ENCODE measurements at regions not wholly inside any gene's neighbourhood (a gene's known extent, or its start where the extent isn't known, plus 50 kb on each side); places are given as distances from the start of the nearest gene placed in this dataset.

- no peaks in the 10 kb centered on the region for H3K36me3 ChIP-seq (ENCODE audit: control insufficient read depth in 4 of 4, insufficient read depth in 3 of 4, low read depth in 1 of 4, low read length in 3 of 4)
- peaks cover 0 to 5% (median 0%) of the 10 kb centered on the region in 4 donors for H3K4me1 ChIP-seq (ENCODE audit: control insufficient read depth in 4 of 4, insufficient read depth in 4 of 4, low read length in 3 of 4)
- H3K27ac ChIP-seq (ENCODE audit: low read depth in 1 of 2, low read length in 2 of 2): no peak overlapping the region
- no peaks in the 10 kb centered on the region for H3K9me3 ChIP-seq (ENCODE audit: control insufficient read depth in 4 of 4, low read length in 3 of 4)
- WGBS: 75% methylated on average over 4 of the region's 4 CpGs
- no peak overlapping the region for H3K9ac ChIP-seq (ENCODE audit: low read depth in 1 of 2, low read length in 2 of 2)
- no peak for DNase-seq (ENCODE audit: low spot score)
- no peaks in the 10 kb centered on the region for H3K27me3 ChIP-seq (ENCODE audit: control insufficient read depth in 4 of 4, insufficient read depth in 4 of 4, low read length in 3 of 4)
- TF ChIP-seq HNF4A (conservative IDR thresholded peaks at IDR 0.05): no peak
- TF ChIP-seq GABPA (IDR thresholded peaks at IDR 0.05 in 1 of 2, conservative IDR thresholded peaks at IDR 0.05 in 1 of 2): no peak
- TF ChIP-seq EGR1 (IDR thresholded peaks at IDR 0.05; ENCODE audit: low read depth in 2 of 2): no peak
- TF ChIP-seq ATF3 (IDR thresholded peaks at IDR 0.05): no peak
- TF ChIP-seq YY1 (IDR thresholded peaks at IDR 0.05): no peak
- TF ChIP-seq RXRA (IDR thresholded peaks at IDR 0.05): no peak
- TF ChIP-seq NR2F2 (IDR thresholded peaks at IDR 0.05): no peak
- no peak for TF ChIP-seq MAX (IDR thresholded peaks at IDR 0.05)
- no peak for TF ChIP-seq REST (IDR thresholded peaks at IDR 0.05)
- no peak for TF ChIP-seq HNF4G (IDR thresholded peaks at IDR 0.05)
- TF ChIP-seq CTCF (IDR thresholded peaks at IDR 0.05; ENCODE audit: low read depth, low read length, missing input control): no peak
- no peak for TF ChIP-seq JUND (IDR thresholded peaks at IDR 0.05)
- H3K4me3 ChIP-seq (ENCODE audit: low read depth in 1 of 3, low read length in 3 of 3): no peak overlapping the region
Measured at GRCh38 chr6:29884261-29884660, 56.6 kb downstream of the HLA-G start.

GRCh38 chr6:29886701-29887100 lies 55.6 kb upstream of the HLA-A start:
- peak overlapping the region in 1 of 2 donors; percentile 84 for H3K27ac ChIP-seq (ENCODE audit: low read depth in 1 of 2, low read length in 2 of 2)
- no peaks in the 10 kb centered on the region for H3K27me3 ChIP-seq (ENCODE audit: control insufficient read depth in 4 of 4, insufficient read depth in 4 of 4, low read length in 3 of 4)
- peak overlapping the region in 1 of 3 donors; percentile 76 for H3K4me3 ChIP-seq (ENCODE audit: low read depth in 1 of 3, low read length in 3 of 3)
- TF ChIP-seq GABPA (IDR thresholded peaks at IDR 0.05 in 1 of 2, conservative IDR thresholded peaks at IDR 0.05 in 1 of 2) (no peak), RXRA (IDR thresholded peaks at IDR 0.05) (no peak), MAX (IDR thresholded peaks at IDR 0.05) (no peak), REST (IDR thresholded peaks at IDR 0.05) (no peak), TAF1 (conservative IDR thresholded peaks at IDR 0.05) (no peak), JUND (IDR thresholded peaks at IDR 0.05) (no peak), YY1 (IDR thresholded peaks at IDR 0.05) (no peak), SP1 (IDR thresholded peaks at IDR 0.05) (no peak), ZBTB33 (IDR thresholded peaks at IDR 0.05) (no peak), FOXA1 (IDR thresholded peaks at IDR 0.05) (no peak), HNF4A (conservative IDR thresholded peaks at IDR 0.05) (no peak), CTCF (IDR thresholded peaks at IDR 0.05; ENCODE audit: low read depth, low read length, missing input control) (no peak), FOXA2 (IDR thresholded peaks at IDR 0.05) (no peak), EGR1 (IDR thresholded peaks at IDR 0.05; ENCODE audit: low read depth in 2 of 2) (no peak), NR2F2 (IDR thresholded peaks at IDR 0.05) (no peak), HNF4G (IDR thresholded peaks at IDR 0.05) (no peak)

More at GRCh38 chr6:29886701-29887100, 55.6 kb upstream of the HLA-A start:
- DNase-seq (ENCODE audit: low spot score): no peak
- 38% methylated on average over 5 of the region's 5 CpGs for WGBS
- Histone ChIP-seq H3K4me1 (ENCODE audit: control insufficient read depth in 4 of 4, insufficient read depth in 4 of 4, low read length in 3 of 4) (peaks cover 0 to 5% (median 0%) of the 10 kb centered on the region in 4 donors), H3K9ac (ENCODE audit: low read depth in 1 of 2, low read length in 2 of 2) (peak overlapping the region in 1 of 2 donors; percentile 77), H3K36me3 (ENCODE audit: control insufficient read depth in 4 of 4, insufficient read depth in 3 of 4, low read depth in 1 of 4, low read length in 3 of 4) (no peaks in the 10 kb centered on the region), H3K9me3 (ENCODE audit: control insufficient read depth in 4 of 4, low read length in 3 of 4) (no peaks in the 10 kb centered on the region)
